ENCODE measurements at regions not wholly inside any gene's neighbourhood (a gene's known extent, or its start where the extent isn't known, plus 50 kb on each side); places are given as distances from the start of the nearest gene placed in this dataset.

GRCh38 chr2:64263315-64263714 is 119.1 kb upstream of the PELI1 start (continued):
- no peak for TF ChIP-seq CHD7 (IDR thresholded peaks at IDR 0.05; ENCODE audit: insufficient replicate concordance, low read length)
- no peak for TF ChIP-seq MAFK (IDR thresholded peaks at IDR 0.05; ENCODE audit: low read depth, low read length)
- TF ChIP-seq SIN3A (conservative IDR thresholded peaks at IDR 0.05 in 1 of 2, IDR thresholded peaks at IDR 0.05 in 1 of 2; ENCODE audit: low read depth in 1 of 2, low read length in 2 of 2), result no peak
- no peak for TF ChIP-seq CHD1 (IDR thresholded peaks at IDR 0.05; ENCODE audit: low read depth, low read length)
- TF ChIP-seq ZNF274 (IDR thresholded peaks at IDR 0.05; ENCODE audit: borderline replicate concordance, extremely low read depth, low read length), result no peak
- no peak for TF ChIP-seq RFX5 (IDR thresholded peaks at IDR 0.05; ENCODE audit: borderline replicate concordance, low read depth, low read length)
- TF ChIP-seq GTF2F1 (IDR thresholded peaks at IDR 0.05; ENCODE audit: borderline replicate concordance, low read depth, low read length), result no peak
- TF ChIP-seq YY1 (IDR thresholded peaks at IDR 0.05; ENCODE audit: low read depth, low read length), result no peak
- no peak for TF ChIP-seq RXRA (IDR thresholded peaks at IDR 0.05; ENCODE audit: insufficient read depth, low read depth, low read length)

All from H1 (cell line).